ENCODE measurements at regions not wholly inside any gene's neighbourhood (a gene's known extent, or its start where the extent isn't known, plus 50 kb on each side); places are given as distances from the start of the nearest gene placed in this dataset.

DNA sequence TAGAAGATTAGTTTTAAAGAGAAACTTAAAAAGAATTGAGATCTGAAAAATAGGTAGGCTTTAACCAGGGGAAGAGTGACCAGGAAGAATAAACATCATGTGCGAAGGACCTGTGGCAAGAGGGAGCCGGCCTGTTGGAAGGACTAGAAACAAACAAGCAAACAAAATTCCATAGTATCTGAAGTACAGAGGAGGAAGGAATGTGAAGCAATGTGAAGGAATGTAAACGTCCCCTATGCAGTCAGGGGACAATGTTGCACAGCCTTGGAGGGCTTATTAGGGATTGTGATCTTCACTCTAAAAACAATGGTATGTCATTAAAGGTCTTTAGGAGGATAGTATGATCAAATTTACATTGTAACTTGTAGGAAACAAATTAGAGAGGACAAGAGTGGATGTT is 84.4 kb upstream of the PLCL2 start:
- H3K9me1 ChIP-seq (ENCODE audit: insufficient read depth, low read length) = no peaks in the 10 kb centered on the region
- H3K27me3 ChIP-seq (ENCODE audit: control insufficient read depth, insufficient read depth, low read length) = no peaks in the 10 kb centered on the region; the same call in 1 of the 2 replicates
- intact Hi-C loops (cut with micrococcal nuclease) (no loop called here), in situ Hi-C loops (cut with MboI; ENCODE audit: low sequenced_read_pairs) (no loop called here), dilution Hi-C loops (cut with HindIII; ENCODE audit: low sequenced_read_pairs, unreplicated experiment) (no loop called here)
- no TSS peak for BruUV-seq (replicated peaks)
- H3K23ac ChIP-seq (ENCODE audit: low read depth, low read length) = no peak overlapping the region
- H4K8ac ChIP-seq (ENCODE audit: low read depth in 2 of 2, low read length in 2 of 2) = no peak overlapping the region
- ChIA-PET POLR2A (ENCODE audit: unreplicated experiment) (no interaction called here), CTCF (no interaction called here)
- no peak overlapping the region for H3K56ac ChIP-seq (ENCODE audit: extremely low read depth, insufficient read depth, low read length)
- H2AK5ac ChIP-seq (ENCODE audit: low read depth, low read length) = no peak overlapping the region
- no peak overlapping the region for H3K14ac ChIP-seq (replicated peaks; ENCODE audit: low read depth, low read length)
- H3K27ac ChIP-seq (ENCODE audit: insufficient read depth, low read length) = no peak overlapping the region
- DNase-seq (no peak), ATAC-seq (ENCODE audit: low read depth) (no peak)
- H2BK15ac ChIP-seq (ENCODE audit: low read depth, low read length) = no peak overlapping the region
- no peak overlapping the region for H3K4me3 ChIP-seq (ENCODE audit: insufficient read depth, low read depth, low read length)
- TF ChIP-seq RCOR1 (IDR thresholded peaks at IDR 0.05; ENCODE audit: insufficient replicate concordance, low read length) (no peak), MXI1 (IDR thresholded peaks at IDR 0.05; ENCODE audit: borderline replicate concordance, low read depth, low read length) (no peak), MAFK (IDR thresholded peaks at IDR 0.05; ENCODE audit: low read depth, low read length) (no peak), CTCF (conservative IDR thresholded peaks at IDR 0.05; ENCODE audit: low read depth, low read length) (no peak), CEBPB (IDR thresholded peaks at IDR 0.05; ENCODE audit: low read depth, low read length) (no peak), ELK1 (IDR thresholded peaks at IDR 0.05; ENCODE audit: borderline replicate concordance, low read depth, low read length) (no peak), FOS (IDR thresholded peaks at IDR 0.05; ENCODE audit: low read depth, low read length) (no peak), MAZ (IDR thresholded peaks at IDR 0.05; ENCODE audit: borderline replicate concordance, low read depth, low read length) (no peak), CHD1 (IDR thresholded peaks at IDR 0.05; ENCODE audit: low read depth, low read length) (no peak), RFX5 (IDR thresholded peaks at IDR 0.05; ENCODE audit: low read depth, low read length) (no peak), POLR2A (IDR thresholded peaks at IDR 0.05; ENCODE audit: low read depth, low read length) (no peak), SMC3 (IDR thresholded peaks at IDR 0.05; ENCODE audit: low read depth, low read length) (no peak), RAD21 (IDR thresholded peaks at IDR 0.05; ENCODE audit: low read length) (no peak), BHLHE40 (IDR thresholded peaks at IDR 0.05; ENCODE audit: low read depth, low read length) (no peak), NFE2L2 (IDR thresholded peaks at IDR 0.05; ENCODE audit: low read depth, low read length) (no peak)
- TF ChIP-seq, protein P1, sequence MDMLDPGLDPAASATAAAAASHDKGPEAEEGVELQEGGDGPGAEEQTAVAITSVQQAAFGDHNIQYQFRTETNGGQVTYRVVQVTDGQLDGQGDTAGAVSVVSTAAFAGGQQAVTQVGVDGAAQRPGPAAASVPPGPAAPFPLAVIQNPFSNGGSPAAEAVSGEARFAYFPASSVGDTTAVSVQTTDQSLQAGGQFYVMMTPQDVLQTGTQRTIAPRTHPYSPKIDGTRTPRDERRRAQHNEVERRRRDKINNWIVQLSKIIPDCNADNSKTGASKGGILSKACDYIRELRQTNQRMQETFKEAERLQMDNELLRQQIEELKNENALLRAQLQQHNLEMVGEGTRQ (IDR thresholded peaks at IDR 0.05; ENCODE audit: low read depth, low read length) = no peak
- H2BK120ac ChIP-seq (ENCODE audit: low read depth, low read length) = no peak overlapping the region
- no peaks in the 10 kb centered on the region for H3K9me3 ChIP-seq (ENCODE audit: control insufficient read depth, insufficient read depth, low read length)
- H3K79me1 ChIP-seq (ENCODE audit: low read depth in 1 of 2, low read length in 2 of 2) = no peaks in the 10 kb centered on the region
- H3K36me3 ChIP-seq (ENCODE audit: control insufficient read depth, insufficient read depth, low read length) = no peaks in the 10 kb centered on the region
- H3K9ac ChIP-seq (ENCODE audit: low read depth, low read length) = no peak overlapping the region
- no peak overlapping the region for H2BK20ac ChIP-seq (ENCODE audit: low read depth, low read length)
- no peak overlapping the region for H2BK5ac ChIP-seq (ENCODE audit: low read depth, low read length, poor library complexity, severe bottlenecking)
- no peaks in the 10 kb centered on the region for H4K20me1 ChIP-seq (ENCODE audit: insufficient read depth, low read length)
- no peak overlapping the region for H4K5ac ChIP-seq (ENCODE audit: low read depth, low read length)
- no peak overlapping the region for H2AK9ac ChIP-seq (replicated peaks; ENCODE audit: low read depth, low read length, poor library complexity)
- H2AFZ ChIP-seq (replicated peaks; ENCODE audit: low read length, poor library complexity) = no peak overlapping the region
- WGBS, 2 experiments (ENCODE audit: extremely low coverage in 2 of 2, insufficient read length in 1 of 2) = no CpG with 5 or more reads among the region's 3 CpGs
- no peaks in the 10 kb centered on the region for H3K4me1 ChIP-seq (ENCODE audit: control insufficient read depth, insufficient read depth, low read length)
- H4K91ac ChIP-seq (ENCODE audit: insufficient read depth, low read depth, low read length) = no peak overlapping the region
- no peak overlapping the region for H3K4ac ChIP-seq (ENCODE audit: low read depth, low read length)
- no peak overlapping the region for H3K18ac ChIP-seq (ENCODE audit: low read depth, low read length)
- H3K4me2 ChIP-seq (ENCODE audit: low read depth, low read length) = no peak overlapping the region

Data from IMR-90 (cell line).